ENCODE measurements at regions not wholly inside any gene's neighbourhood (a gene's known extent, or its start where the extent isn't known, plus 50 kb on each side); places are given as distances from the start of the nearest gene placed in this dataset.
"Not testable (repeated sequence)": the region's sequence is repeated elsewhere in the genome, so short reads cannot be mapped to it uniquely, and the experiment has no call there.

GRCh38 chr2:220781622-220782241 lies 790.4 kb downstream of the EPHA4 start:
- no peak for DNase-seq (ENCODE audit: extremely low read depth in 1 of 2, low read depth in 1 of 2)

- no peak for DNase-seq (ENCODE audit: extremely low read depth in 1 of 2, low read depth in 1 of 2)
Observed at GRCh38 chr2:220782609-220783113, 789.4 kb downstream of the EPHA4 start.

- DNase-seq (ENCODE audit: extremely low read depth in 1 of 2, low read depth in 1 of 2) = no peak
Observed at GRCh38 chr2:220783671-220784070, 788.4 kb downstream of the EPHA4 start.

- no peak for DNase-seq (ENCODE audit: extremely low read depth in 1 of 2, low read depth in 1 of 2)
Observed at GRCh38 chr2:220785178-220785577, 786.9 kb downstream of the EPHA4 start.

- DNase-seq (ENCODE audit: extremely low read depth in 1 of 2, low read depth in 1 of 2) = no peak
Observed at GRCh38 chr2:220786216-220786615, 785.9 kb downstream of the EPHA4 start.

- DNase-seq (ENCODE audit: extremely low read depth in 1 of 2, low read depth in 1 of 2) = no peak
Observed at GRCh38 chr2:220787251-220787650, 784.9 kb downstream of the EPHA4 start.

- DNase-seq (ENCODE audit: extremely low read depth in 1 of 2, low read depth in 1 of 2) = no peak
Observed at GRCh38 chr2:220789961-220790360, 782.1 kb downstream of the EPHA4 start.

- no peak for DNase-seq (ENCODE audit: extremely low read depth in 1 of 2, low read depth in 1 of 2)
Observed at GRCh38 chr2:220795705-220796104, 776.4 kb downstream of the EPHA4 start.

- no peak for DNase-seq (ENCODE audit: extremely low read depth in 1 of 2, low read depth in 1 of 2)
Observed at GRCh38 chr2:220811115-220811514, 761.0 kb downstream of the EPHA4 start.

- no peak for DNase-seq (ENCODE audit: extremely low read depth in 1 of 2, low read depth in 1 of 2)
Observed at GRCh38 chr2:220811952-220812570, 760.0 kb downstream of the EPHA4 start.

- DNase-seq (ENCODE audit: extremely low read depth in 1 of 2, low read depth in 1 of 2) = no peak
Observed at GRCh38 chr2:220814441-220814840, 757.7 kb downstream of the EPHA4 start.

GRCh38 chr2:220815698-220816097 lies 756.4 kb downstream of the EPHA4 start:
- DNase-seq (ENCODE audit: extremely low read depth in 1 of 2, low read depth in 1 of 2) = no peak

- DNase-seq (ENCODE audit: extremely low read depth in 1 of 2, low read depth in 1 of 2) = no peak
Observed at GRCh38 chr2:220821683-220822082, 750.4 kb downstream of the EPHA4 start.

- not testable (repeated sequence) for DNase-seq (ENCODE audit: extremely low read depth in 1 of 2, low read depth in 1 of 2)
Observed at GRCh38 chr2:220823590-220823989, 748.5 kb downstream of the EPHA4 start.

- DNase-seq (ENCODE audit: extremely low read depth in 1 of 2, low read depth in 1 of 2) = no peak
Observed at GRCh38 chr2:220833446-220833845, 738.7 kb downstream of the EPHA4 start.

- DNase-seq (ENCODE audit: extremely low read depth in 1 of 2, low read depth in 1 of 2) = no peak
Observed at GRCh38 chr2:220835583-220835982, 736.5 kb downstream of the EPHA4 start.

- no peak for DNase-seq (ENCODE audit: extremely low read depth in 1 of 2, low read depth in 1 of 2)
Observed at GRCh38 chr2:220837226-220837625, 734.9 kb downstream of the EPHA4 start.

- DNase-seq (ENCODE audit: extremely low read depth in 1 of 2, low read depth in 1 of 2) = no peak
Observed at GRCh38 chr2:220842901-220843665, 729.0 kb downstream of the EPHA4 start.

GRCh38 chr2:220845766-220846273 lies 726.3 kb downstream of the EPHA4 start:
- DNase-seq (ENCODE audit: extremely low read depth in 1 of 2, low read depth in 1 of 2) = no peak

GRCh38 chr2:220847006-220847405 lies 725.1 kb downstream of the EPHA4 start:
- no peak for DNase-seq (ENCODE audit: extremely low read depth in 1 of 2, low read depth in 1 of 2)

GRCh38 chr2:220847589-220847988 lies 724.5 kb downstream of the EPHA4 start:
- DNase-seq (ENCODE audit: extremely low read depth in 1 of 2, low read depth in 1 of 2) = no peak

- DNase-seq (ENCODE audit: extremely low read depth in 1 of 2, low read depth in 1 of 2) = no peak
Observed at GRCh38 chr2:220849433-220849832, 722.7 kb downstream of the EPHA4 start.
